ENCODE measurements at regions not wholly inside any gene's neighbourhood (a gene's known extent, or its start where the extent isn't known, plus 50 kb on each side); places are given as distances from the start of the nearest gene placed in this dataset.

GRCh38 chr1:95685081-95685480 lies 451.1 kb downstream of the RWDD3 start:
- TF ChIP-seq CTCF (IDR thresholded peaks at IDR 0.05; ENCODE audit: insufficient read depth, low read depth, low read length), result no peak
- POLR2A ChIA-PET, result no interaction called here

GRCh38 chr1:95686217-95686616 lies 452.2 kb downstream of the RWDD3 start:
- CTCF ChIA-PET, result no interaction called here
- Histone ChIP-seq H3K4me3 (ENCODE audit: low read depth, low read length) (no peak overlapping the region), H3K27me3 (ENCODE audit: control insufficient read depth, insufficient read depth, low read length) (no peaks in the 10 kb centered on the region), H3K36me3 (ENCODE audit: control insufficient read depth, insufficient read depth, low read length) (no peaks in the 10 kb centered on the region)
- DNase-seq (ENCODE audit: low read depth), result no peak
- POLR2A ChIA-PET, result no interaction called here
- TF ChIP-seq CTCF (IDR thresholded peaks at IDR 0.05; ENCODE audit: insufficient read depth, low read depth, low read length), result no peak

More at GRCh38 chr1:95685081-95685480, 451.1 kb downstream of the RWDD3 start:
- Histone ChIP-seq H3K27me3 (ENCODE audit: control insufficient read depth, insufficient read depth, low read length) (no peaks in the 10 kb centered on the region), H3K4me3 (ENCODE audit: low read depth, low read length) (no peak overlapping the region), H3K36me3 (ENCODE audit: control insufficient read depth, insufficient read depth, low read length) (no peaks in the 10 kb centered on the region)
- CTCF ChIA-PET, result no interaction called here
- no peak for DNase-seq (ENCODE audit: low read depth)

- DNase-seq (ENCODE audit: low read depth), result no peak
- H3K4me3 ChIP-seq (ENCODE audit: low read depth, low read length), result no peak overlapping the region
- H3K27me3 ChIP-seq (ENCODE audit: control insufficient read depth, insufficient read depth, low read length), result no peaks in the 10 kb centered on the region
- H3K36me3 ChIP-seq (ENCODE audit: control insufficient read depth, insufficient read depth, low read length), result no peaks in the 10 kb centered on the region
- CTCF ChIA-PET, result interaction anchor here (0.6 kb wide), 1 partner anchor 44 kb away, joined by 3 read pairs; no protein-coding TSS in a partner anchor
- POLR2A ChIA-PET, result no interaction called here
- TF ChIP-seq CTCF (IDR thresholded peaks at IDR 0.05; ENCODE audit: insufficient read depth, low read depth, low read length), result no peak
Measured at GRCh38 chr1:95699149-95699953, 465.3 kb downstream of the RWDD3 start.

- no peak for DNase-seq (ENCODE audit: low read depth)
- TF ChIP-seq CTCF (IDR thresholded peaks at IDR 0.05; ENCODE audit: insufficient read depth, low read depth, low read length), result no peak
- CTCF ChIA-PET, result no interaction called here
- POLR2A ChIA-PET, result no interaction called here
- H3K27me3 ChIP-seq (ENCODE audit: control insufficient read depth, insufficient read depth, low read length), result no peaks in the 10 kb centered on the region
- H3K36me3 ChIP-seq (ENCODE audit: control insufficient read depth, insufficient read depth, low read length), result no peaks in the 10 kb centered on the region
- H3K4me3 ChIP-seq (ENCODE audit: low read depth, low read length), result no peak overlapping the region
Measured at GRCh38 chr1:95701450-95702173, 467.6 kb downstream of the RWDD3 start.

DNA sequence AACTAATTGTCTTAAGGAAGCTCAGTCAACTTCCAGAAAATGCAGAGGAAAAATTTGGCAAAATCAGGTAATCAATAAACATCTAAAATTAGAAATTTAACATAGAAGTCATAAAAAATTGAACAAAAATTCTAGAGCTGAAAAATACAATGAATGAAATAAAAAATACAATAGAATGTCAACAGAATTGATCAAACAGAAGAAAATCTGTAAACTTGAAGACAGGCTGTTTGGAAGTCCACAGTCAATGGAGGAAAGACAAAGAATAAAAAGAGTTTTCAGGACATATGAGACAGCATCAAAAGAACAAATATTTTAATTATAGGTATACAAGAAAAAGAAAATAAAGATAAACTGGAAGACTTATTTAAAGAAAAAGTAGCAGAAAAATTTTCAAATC lies 469.0 kb downstream of the RWDD3 start:
- Histone ChIP-seq H3K27me3 (ENCODE audit: control insufficient read depth, insufficient read depth, low read length) (no peaks in the 10 kb centered on the region), H3K36me3 (ENCODE audit: control insufficient read depth, insufficient read depth, low read length) (no peaks in the 10 kb centered on the region), H3K4me3 (ENCODE audit: low read depth, low read length) (no peak overlapping the region)
- DNase-seq (ENCODE audit: low read depth), result no peak
- CTCF ChIA-PET, result no interaction called here
- no peak for TF ChIP-seq CTCF (IDR thresholded peaks at IDR 0.05; ENCODE audit: insufficient read depth, low read depth, low read length)
- POLR2A ChIA-PET, result no interaction called here

Data from BJ (cell line).